HT-29 (cell line): ENCODE measurements at regions not wholly inside any gene's neighbourhood (a gene's known extent, or its start where the extent isn't known, plus 50 kb on each side); places are given as distances from the start of the nearest gene placed in this dataset.

ENCODE experiments used
- DNase-seq: peaks from one replicate; pipeline ENCODE4 v3.0.0-alpha.2; 2015; ENCODE audit warnings: low spot score

DNA sequence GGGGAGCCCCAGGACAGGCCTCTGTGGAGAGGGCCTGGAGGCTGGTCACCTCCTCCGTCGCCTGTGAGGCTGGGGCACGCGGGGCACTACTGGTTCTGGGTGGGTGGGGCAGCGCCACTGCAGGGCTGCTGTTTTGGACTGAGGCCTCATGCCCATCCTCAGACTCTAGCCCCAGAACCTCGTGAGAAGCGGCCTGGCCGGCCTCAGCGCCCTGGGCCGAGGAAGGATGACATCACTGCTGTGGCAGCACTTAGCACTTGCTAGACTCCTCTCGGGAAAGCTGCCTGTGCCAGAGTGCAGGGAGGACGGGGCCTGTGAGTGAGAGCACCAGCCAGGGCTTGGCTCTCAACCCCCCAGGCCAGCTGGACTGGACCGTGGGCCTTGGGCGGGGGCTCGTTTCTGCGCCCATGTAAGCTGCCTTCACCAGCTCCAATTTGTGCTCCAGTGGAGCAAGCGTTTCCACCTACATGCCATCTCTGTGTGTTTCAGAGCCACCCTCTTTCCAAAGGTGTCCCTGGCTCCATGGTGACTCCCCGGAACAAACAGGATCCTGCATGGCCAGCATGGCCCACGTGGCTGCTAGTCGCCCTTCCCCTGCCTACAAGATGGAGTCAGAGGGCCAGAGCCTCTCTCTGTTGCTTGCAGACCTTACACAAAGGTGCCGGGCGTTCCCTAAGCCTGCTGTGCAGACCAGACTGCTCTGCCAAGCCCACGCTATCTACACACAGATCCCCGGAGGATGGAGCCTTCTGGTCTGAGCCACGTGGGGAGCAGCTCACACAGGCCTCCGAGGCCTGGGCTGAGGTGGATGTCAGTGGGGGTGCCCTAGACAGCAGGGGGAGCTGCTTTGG is 102.9 kb downstream of the CTTN start:
- no peak for DNase-seq

- no peak for DNase-seq
Observed at GRCh38 chr11:70501933-70502540, 103.7 kb downstream of the CTTN start.

- DNase-seq: no peak
Observed at GRCh38 chr11:70502677-70503467, 104.5 kb downstream of the CTTN start.

- DNase-seq: peak; percentile 43
Observed at GRCh38 chr11:70503468-70504221, 105.3 kb downstream of the CTTN start.

DNA sequence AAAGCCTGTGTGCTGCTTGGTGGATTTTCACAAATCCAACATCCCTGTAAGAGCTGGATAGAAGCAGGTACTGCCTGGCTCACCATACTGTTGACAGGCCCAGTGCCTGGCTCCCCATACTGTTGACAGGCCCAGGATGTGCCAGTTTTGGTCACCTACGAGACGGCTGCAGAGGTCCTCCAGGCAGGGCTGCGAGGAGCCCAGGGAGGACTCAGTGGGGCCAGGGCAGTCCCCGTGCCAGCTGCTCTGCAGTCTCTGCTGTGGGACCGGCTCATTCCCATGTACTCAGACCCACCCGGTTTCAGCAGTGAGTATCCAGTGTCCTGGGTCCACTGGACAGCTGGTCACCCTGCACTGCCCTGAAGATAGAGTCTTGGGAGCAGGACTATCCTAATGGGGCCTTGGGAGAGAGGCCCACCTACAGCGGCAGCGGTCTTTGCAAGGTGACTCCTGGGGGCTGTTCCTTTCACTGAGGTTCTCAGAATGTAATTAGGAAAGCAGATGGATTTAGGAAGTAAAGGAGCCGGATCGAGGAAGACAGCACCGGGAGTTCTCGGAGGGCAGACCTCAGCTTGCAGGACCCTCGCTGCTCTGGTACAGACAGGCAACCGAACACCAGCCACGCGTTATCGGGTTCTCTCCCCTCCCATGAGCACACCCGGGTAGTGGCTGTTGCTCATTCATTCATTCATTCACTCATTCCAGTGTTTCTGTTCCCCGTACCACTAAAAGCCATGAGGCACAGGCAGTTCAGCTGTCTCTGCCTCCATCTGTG is 106.1 kb downstream of the CTTN start:
- no peak for DNase-seq

GRCh38 chr11:70505331-70505731 is 107.0 kb downstream of the CTTN start:
- DNase-seq: no peak

DNA sequence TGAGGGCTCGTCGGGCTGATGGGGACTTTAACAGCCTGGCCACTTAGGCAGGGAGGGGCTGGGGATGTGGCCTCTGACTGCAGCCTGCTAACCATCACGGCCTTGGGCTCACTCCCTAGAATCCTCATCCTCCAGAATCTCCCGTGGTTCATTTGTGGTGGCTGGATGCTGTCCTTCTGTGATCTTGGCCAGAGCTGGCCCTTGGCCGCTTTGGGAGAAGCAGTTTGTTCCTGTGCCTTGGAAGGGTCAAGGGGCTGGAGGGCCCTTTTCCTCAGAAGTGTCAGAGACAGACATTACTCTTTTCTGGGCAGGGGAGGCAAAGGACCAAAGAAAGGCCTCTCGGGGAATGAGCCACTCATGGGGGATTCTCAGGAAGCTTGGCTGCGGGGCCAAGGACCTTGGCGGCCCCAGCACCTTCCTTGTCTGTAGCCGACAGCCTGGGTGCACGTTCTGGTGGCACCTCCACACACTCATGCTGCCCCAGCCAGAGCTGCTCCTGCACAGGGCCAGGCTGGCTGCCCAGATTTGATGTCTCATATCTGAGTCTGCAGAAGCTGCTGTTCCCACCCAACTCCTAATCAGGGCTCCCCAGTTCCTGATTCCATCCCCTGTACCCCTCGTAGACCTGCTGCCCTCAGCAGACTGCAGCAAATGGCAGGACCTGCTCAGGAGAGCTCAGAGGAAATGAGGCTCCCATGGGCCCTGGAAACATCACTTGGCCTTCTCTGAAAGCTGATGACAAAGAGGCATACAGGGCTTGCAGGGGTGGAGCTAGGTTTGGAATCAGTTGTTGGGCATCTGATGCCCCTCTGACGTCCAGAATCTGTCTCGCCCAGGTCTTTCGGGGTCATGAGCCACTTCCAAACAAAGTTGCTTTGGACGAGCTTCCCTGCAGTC is 107.7 kb downstream of the CTTN start:
- no peak for DNase-seq

DNA sequence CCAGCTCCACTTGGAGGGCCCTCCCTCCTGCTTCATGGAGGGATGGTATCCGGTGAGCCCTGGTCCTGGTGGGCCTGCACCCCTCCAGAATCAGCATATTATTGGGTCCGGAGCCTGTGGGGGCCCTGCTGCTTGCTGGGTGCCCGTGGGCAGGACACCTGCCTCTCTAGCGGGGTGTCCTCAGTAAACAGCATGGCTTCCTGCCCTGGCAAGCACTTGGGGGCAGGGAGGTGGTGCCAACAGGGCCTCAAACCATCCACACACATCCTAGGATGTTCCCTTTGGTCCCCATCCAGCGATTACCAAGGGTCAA is 108.3 kb downstream of the CTTN start:
- DNase-seq: no peak

- DNase-seq: no peak
Observed at GRCh38 chr11:70506986-70507385, 108.7 kb downstream of the CTTN start.

- DNase-seq: no peak
Observed at GRCh38 chr11:70507466-70508230, 109.3 kb downstream of the CTTN start.

DNA sequence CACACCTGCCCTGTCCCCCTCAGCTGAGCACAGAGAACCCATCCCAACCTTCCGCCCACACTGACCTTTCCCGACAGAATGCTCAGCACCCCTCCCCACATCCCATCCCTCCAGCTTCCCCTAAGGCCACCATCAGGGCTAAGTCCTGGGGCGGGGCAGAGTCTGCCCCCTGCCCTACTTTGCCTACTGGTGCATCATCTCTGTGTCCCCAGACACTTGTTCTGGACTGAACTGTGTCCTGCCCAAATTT is 109.8 kb downstream of the CTTN start:
- DNase-seq: no peak

- no peak for DNase-seq
Observed at GRCh38 chr11:70509476-70509875, 111.1 kb downstream of the CTTN start.

- no peak for DNase-seq
Observed at GRCh38 chr11:70510106-70510505, 111.8 kb downstream of the CTTN start.

- DNase-seq: no peak
Observed at GRCh38 chr11:70510571-70510970, 112.2 kb downstream of the CTTN start.

DNA sequence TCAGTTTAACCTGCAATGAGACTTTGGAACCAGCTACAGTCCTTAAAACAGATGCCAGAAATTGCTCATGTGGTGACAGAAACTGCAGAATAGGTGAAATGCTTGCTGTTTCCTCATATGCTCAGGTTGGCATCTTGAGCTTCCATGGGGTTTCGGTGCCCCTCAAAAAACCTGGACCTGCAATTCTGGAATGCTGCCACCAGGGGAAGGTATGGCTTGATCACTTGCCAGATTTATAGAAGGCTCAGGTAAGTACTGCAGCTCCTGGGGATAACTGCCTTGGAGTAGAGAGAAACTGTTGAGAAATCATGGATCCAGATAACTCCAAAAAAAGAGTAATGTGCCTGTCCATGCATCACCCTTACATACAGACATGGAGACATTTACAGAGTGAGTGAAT is 113.0 kb downstream of the CTTN start:
- peak; percentile 21 for DNase-seq

- no peak for DNase-seq
Observed at GRCh38 chr11:70512716-70513115, 114.4 kb downstream of the CTTN start.

- no peak for DNase-seq
Observed at GRCh38 chr11:70517203-70517602, 118.9 kb downstream of the CTTN start.

GRCh38 chr11:70517988-70518907 is 119.9 kb downstream of the CTTN start:
- no peak for DNase-seq

DNA sequence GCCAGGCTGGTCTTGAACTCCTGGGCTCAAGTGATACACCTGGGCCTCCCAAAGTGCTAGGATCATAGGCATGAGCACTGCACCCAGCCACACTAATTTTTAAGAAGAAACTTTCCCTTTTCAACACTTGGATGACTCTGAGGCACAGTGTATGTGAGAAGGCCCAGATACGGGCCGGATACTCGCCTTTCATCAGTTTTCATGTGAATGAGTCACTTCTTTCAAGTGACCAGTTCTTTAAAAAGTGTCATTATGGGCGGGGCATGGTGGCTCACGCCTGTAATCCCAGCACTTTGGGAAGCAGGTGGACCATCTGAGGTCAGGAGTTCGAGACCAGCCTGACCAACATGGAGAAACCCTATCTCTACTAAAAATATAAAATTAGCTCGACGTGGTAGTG is 120.8 kb downstream of the CTTN start:
- DNase-seq: no peak
